Gastroesophageal sphincter (tissue), 3 donors: ENCODE measurements at regions not wholly inside any gene's neighbourhood (a gene's known extent, or its start where the extent isn't known, plus 50 kb on each side); places are given as distances from the start of the nearest gene placed in this dataset.

Source experiments
- CTCF ChIP-seq, 4 experiments: fragments of 200-600 bp in 2 of 4; fragments of 450-650 bp in 2 of 4; sonication (generic) in 1 of 4; IDR thresholded peaks; one replicate each; pipeline ENCODE4 v1.5.1; 2017 to 2019; ENCODE audit warnings: antibody characterized with exemption in 4 of 4, mild to moderate bottlenecking in 2 of 4, moderate library complexity in 2 of 4
- POLR2A ChIP-seq, 2 donors: fragments of 450-650 bp; IDR thresholded peaks; one replicate each; pipeline ENCODE4 v1.6.1; 2017; ENCODE audit warnings: antibody characterized with exemption in 2 of 2, mild to moderate bottlenecking in 2 of 2, moderate library complexity in 1 of 2

- no peak for TF ChIP-seq POLR2A (IDR thresholded peaks at IDR 0.05)
- TF ChIP-seq CTCF (IDR thresholded peaks at IDR 0.05) = no peak
These were observed 312.7 kb upstream of the CWC22 start for GRCh38 chr2:180319586-180320405.
